ENCODE measurements at regions not wholly inside any gene's neighbourhood (a gene's known extent, or its start where the extent isn't known, plus 50 kb on each side); places are given as distances from the start of the nearest gene placed in this dataset.

DNA sequence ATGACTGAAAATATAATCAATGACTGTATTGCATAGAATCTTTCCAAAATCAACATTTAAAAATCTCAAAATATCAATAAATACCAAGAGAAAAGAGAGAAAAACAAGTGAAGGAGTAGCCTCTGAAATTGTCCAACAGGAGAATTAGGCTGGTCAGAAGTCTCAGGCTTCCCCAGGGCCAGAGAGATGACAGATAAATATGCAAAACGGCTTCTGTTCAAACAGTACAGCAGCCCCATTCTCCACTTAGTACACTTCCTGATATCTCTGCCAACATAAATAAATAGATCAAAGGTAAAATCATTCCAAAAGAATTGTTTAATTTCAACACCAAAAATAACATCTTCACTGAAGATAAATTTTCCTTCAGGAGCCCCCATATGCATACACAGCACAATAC lies 204.7 kb upstream of the GABRA2 start:
- WGBS (ENCODE audit: insufficient coverage), result no CpG with 5 or more reads among the region's 1 CpG
- Mint-ChIP-seq H3K36me3 (no peaks in the 10 kb centered on the region), H3K4me3 (no peak overlapping the region), H3K4me1 (no peaks in the 10 kb centered on the region), H3K9me3 (peaks cover 4 to 23% (median 12%) of the 10 kb centered on the region in 3 donors), H3K27ac (no peak overlapping the region), H3K27me3 (no peaks in the 10 kb centered on the region)
- ATAC-seq (replicated peaks in 1 of 4), result no peak
- H3K27me3 ChIP-seq (replicated peaks in 1 of 2; ENCODE audit: control insufficient read depth in 2 of 2, extremely low read depth in 1 of 2, insufficient read depth in 2 of 2, low read length in 1 of 2), result no peaks in the 10 kb centered on the region
- ChIA-PET CTCF (no interaction called here), POLR2A (no interaction called here)
- no peaks in the 10 kb centered on the region for H3K9me3 ChIP-seq
- no peak for DNase-seq
- H3K36me3 ChIP-seq (ENCODE audit: control insufficient read depth in 2 of 2, extremely low read depth in 1 of 2, insufficient read depth in 1 of 2, low read length in 1 of 2), result no peaks in the 10 kb centered on the region
- no peak overlapping the region for H3K27ac ChIP-seq (ENCODE audit: low read length)
- no peaks in the 10 kb centered on the region for H3K4me1 ChIP-seq (ENCODE audit: control insufficient read depth in 1 of 2, extremely low read depth in 1 of 2, insufficient read depth in 2 of 2, low read length in 2 of 2)
- H3K4me3 ChIP-seq (ENCODE audit: control insufficient read depth in 1 of 2, extremely low read depth in 1 of 2, low read length in 1 of 2), result no peak overlapping the region

DNA sequence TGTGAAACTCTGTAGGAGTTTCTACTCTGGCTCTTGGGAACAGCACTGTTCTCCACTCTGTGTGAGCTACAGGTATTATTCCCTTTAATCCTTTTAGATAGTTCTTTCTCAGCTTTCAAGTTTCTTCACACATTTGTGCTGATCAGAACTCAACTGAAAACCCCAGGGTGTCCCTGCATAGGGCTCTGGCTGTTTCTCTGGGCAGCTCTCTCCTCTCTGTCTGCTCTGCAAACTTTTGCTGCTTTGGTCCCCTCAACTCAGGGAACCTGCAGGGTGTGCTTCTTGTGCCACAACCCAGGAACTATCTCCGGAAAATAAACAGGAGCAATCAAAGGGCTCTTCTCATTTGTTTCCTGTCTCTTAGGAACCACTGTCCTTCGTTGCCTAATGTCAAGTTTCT lies 196.6 kb upstream of the GABRA2 start:
- no peaks in the 10 kb centered on the region for H3K4me1 ChIP-seq (ENCODE audit: control insufficient read depth in 1 of 2, extremely low read depth in 1 of 2, insufficient read depth in 2 of 2, low read length in 2 of 2)
- no peak overlapping the region for H3K27ac Mint-ChIP-seq
- ATAC-seq (replicated peaks in 1 of 4) (no peak), DNase-seq (no peak)
- no peaks in the 10 kb centered on the region for H3K27me3 ChIP-seq (replicated peaks in 1 of 2; ENCODE audit: control insufficient read depth in 2 of 2, extremely low read depth in 1 of 2, insufficient read depth in 2 of 2, low read length in 1 of 2)
- H3K4me1 Mint-ChIP-seq, result no peaks in the 10 kb centered on the region
- CTCF ChIA-PET, result no interaction called here
- no peak overlapping the region for H3K27ac ChIP-seq (ENCODE audit: low read length)
- H3K36me3 ChIP-seq (ENCODE audit: control insufficient read depth in 2 of 2, extremely low read depth in 1 of 2, insufficient read depth in 1 of 2, low read length in 1 of 2), result no peaks in the 10 kb centered on the region
- no peaks in the 10 kb centered on the region for H3K36me3 Mint-ChIP-seq
- POLR2A ChIA-PET, result no interaction called here
- H3K9me3 ChIP-seq, result no peaks in the 10 kb centered on the region
- H3K9me3 Mint-ChIP-seq, result peaks cover 3 to 11% (median 5%) of the 10 kb centered on the region in 3 donors
- WGBS (ENCODE audit: insufficient coverage), result 23% methylated on average over 2 of the region's 2 CpGs
- no peak overlapping the region for H3K4me3 ChIP-seq (ENCODE audit: control insufficient read depth in 1 of 2, extremely low read depth in 1 of 2, low read length in 1 of 2)
- no peaks in the 10 kb centered on the region for H3K27me3 Mint-ChIP-seq
- no peak overlapping the region for H3K4me3 Mint-ChIP-seq

DNA sequence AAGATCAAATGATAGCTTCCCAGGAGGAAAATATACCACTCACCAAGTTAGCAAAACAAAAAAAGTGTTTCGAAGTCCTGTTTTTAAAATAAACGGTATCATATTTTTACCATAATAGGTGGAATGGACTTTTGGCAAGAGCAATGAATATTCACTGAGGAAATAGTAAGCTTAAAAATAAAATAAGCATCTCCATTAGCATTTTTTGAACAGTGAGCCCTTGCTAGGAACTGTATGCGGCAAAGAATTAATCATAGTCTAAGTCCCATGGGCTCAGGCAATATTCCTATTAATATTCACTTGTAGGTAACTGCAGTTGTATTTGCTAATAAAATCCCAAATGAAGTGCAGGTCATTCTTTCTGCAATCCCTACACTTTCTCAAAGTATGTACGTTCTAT lies 191.7 kb upstream of the GABRA2 start:
- Mint-ChIP-seq H3K36me3 (no peaks in the 10 kb centered on the region), H3K4me1 (no peaks in the 10 kb centered on the region), H3K27ac (no peak overlapping the region), H3K4me3 (no peak overlapping the region), H3K27me3 (no peaks in the 10 kb centered on the region), H3K9me3 (peaks cover 6 to 11% (median 6%) of the 10 kb centered on the region in 3 donors)
- no peaks in the 10 kb centered on the region for H3K27me3 ChIP-seq (replicated peaks in 1 of 2; ENCODE audit: control insufficient read depth in 2 of 2, extremely low read depth in 1 of 2, insufficient read depth in 2 of 2, low read length in 1 of 2)
- no peaks in the 10 kb centered on the region for H3K36me3 ChIP-seq (ENCODE audit: control insufficient read depth in 2 of 2, extremely low read depth in 1 of 2, insufficient read depth in 1 of 2, low read length in 1 of 2)
- ChIA-PET CTCF (no interaction called here), POLR2A (no interaction called here)
- H3K9me3 ChIP-seq, result no peaks in the 10 kb centered on the region
- no peak overlapping the region for H3K4me3 ChIP-seq (ENCODE audit: control insufficient read depth in 1 of 2, extremely low read depth in 1 of 2, low read length in 1 of 2)
- H3K27ac ChIP-seq (ENCODE audit: low read length), result no peak overlapping the region
- no peak for DNase-seq
- no peak for ATAC-seq (replicated peaks in 1 of 4)
- WGBS (ENCODE audit: insufficient coverage), result no CpG with 5 or more reads among the region's 4 CpGs
- H3K4me1 ChIP-seq (ENCODE audit: control insufficient read depth in 1 of 2, extremely low read depth in 1 of 2, insufficient read depth in 2 of 2, low read length in 2 of 2), result no peaks in the 10 kb centered on the region

DNA sequence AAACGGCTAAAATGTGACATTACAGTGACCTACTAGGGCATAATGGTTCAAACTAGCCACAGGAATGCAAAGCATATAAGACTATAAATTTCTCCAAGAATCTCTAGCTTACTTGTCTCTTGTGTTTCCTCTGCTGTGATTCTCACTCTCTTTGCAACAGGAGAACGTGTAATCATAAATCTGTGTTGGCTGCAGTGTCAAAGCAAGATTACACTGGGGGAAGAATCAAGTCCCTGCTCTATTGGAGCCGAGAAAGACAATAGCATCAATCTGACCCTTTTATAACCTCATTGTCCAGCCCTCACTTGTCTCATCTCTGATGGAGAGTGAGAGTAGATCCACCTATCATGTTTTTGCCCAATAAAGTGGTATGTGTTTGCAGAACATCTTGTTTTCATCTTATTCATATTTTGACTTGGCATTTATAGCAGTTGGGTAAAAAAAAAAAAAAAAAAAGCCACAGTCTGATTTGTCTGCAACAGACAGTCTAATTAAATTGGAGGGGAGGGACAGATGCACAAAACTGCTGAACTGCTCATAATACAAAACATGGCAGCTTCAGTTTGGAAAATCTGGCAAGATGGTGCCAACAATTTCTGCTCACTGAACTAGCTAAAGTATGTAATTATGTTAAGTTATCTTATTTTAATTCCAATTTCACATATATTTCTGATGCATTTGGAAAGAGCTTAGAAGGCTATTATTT lies 165.0 kb upstream of the GABRA2 start:
- H3K36me3 ChIP-seq (ENCODE audit: control insufficient read depth in 2 of 2, extremely low read depth in 1 of 2, insufficient read depth in 1 of 2, low read length in 1 of 2), result no peaks in the 10 kb centered on the region
- POLR2A ChIA-PET, result no interaction called here
- no peaks in the 10 kb centered on the region for H3K36me3 Mint-ChIP-seq
- no peak overlapping the region for H3K4me3 Mint-ChIP-seq
- ATAC-seq (replicated peaks in 1 of 4) (no peak), DNase-seq (no peak)
- H3K9me3 Mint-ChIP-seq, result peaks cover 0 to 14% (median 3%) of the 10 kb centered on the region in 3 donors
- H3K27me3 Mint-ChIP-seq, result no peaks in the 10 kb centered on the region
- no peaks in the 10 kb centered on the region for H3K9me3 ChIP-seq
- no peak overlapping the region for H3K27ac Mint-ChIP-seq
- H3K27me3 ChIP-seq (replicated peaks in 1 of 2; ENCODE audit: control insufficient read depth in 2 of 2, extremely low read depth in 1 of 2, insufficient read depth in 2 of 2, low read length in 1 of 2), result no peaks in the 10 kb centered on the region
- H3K27ac ChIP-seq (ENCODE audit: low read length), result no peak overlapping the region
- CTCF ChIA-PET, result no interaction called here
- H3K4me1 Mint-ChIP-seq, result no peaks in the 10 kb centered on the region
- WGBS (ENCODE audit: insufficient coverage), result no CpG with 5 or more reads among the region's 3 CpGs
- H3K4me3 ChIP-seq (ENCODE audit: control insufficient read depth in 1 of 2, extremely low read depth in 1 of 2, low read length in 1 of 2), result no peak overlapping the region
- no peaks in the 10 kb centered on the region for H3K4me1 ChIP-seq (ENCODE audit: control insufficient read depth in 1 of 2, extremely low read depth in 1 of 2, insufficient read depth in 2 of 2, low read length in 2 of 2)

DNA sequence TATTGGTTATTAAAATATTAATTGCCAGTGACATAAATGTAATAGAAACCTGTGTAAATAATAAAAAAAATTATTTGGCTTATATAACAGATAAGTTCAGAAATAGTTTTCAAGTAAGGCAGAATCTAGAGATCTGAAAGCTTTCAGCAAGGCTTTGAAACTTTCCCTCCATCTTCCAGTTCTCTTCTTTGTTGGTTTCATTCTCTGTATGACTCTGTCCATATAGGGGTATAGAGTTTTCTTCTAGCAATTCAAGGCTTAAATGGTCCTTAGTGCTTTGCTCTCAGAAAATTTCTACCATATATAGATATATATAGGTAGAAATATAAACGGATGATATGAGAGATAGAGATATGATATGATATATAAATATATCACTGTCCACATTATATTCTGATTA lies 160.5 kb upstream of the GABRA2 start:
- ChIA-PET CTCF (no interaction called here), POLR2A (no interaction called here)
- no CpG with 5 or more reads among the region's 1 CpG for WGBS (ENCODE audit: insufficient coverage)
- Mint-ChIP-seq H3K4me3 (no peak overlapping the region), H3K36me3 (no peaks in the 10 kb centered on the region), H3K9me3 (peaks cover 0 to 8% (median 0%) of the 10 kb centered on the region in 3 donors), H3K27ac (no peak overlapping the region), H3K27me3 (no peaks in the 10 kb centered on the region), H3K4me1 (no peaks in the 10 kb centered on the region)
- Histone ChIP-seq H3K36me3 (ENCODE audit: control insufficient read depth in 2 of 2, extremely low read depth in 1 of 2, insufficient read depth in 1 of 2, low read length in 1 of 2) (no peaks in the 10 kb centered on the region), H3K4me3 (ENCODE audit: control insufficient read depth in 1 of 2, extremely low read depth in 1 of 2, low read length in 1 of 2) (no peak overlapping the region), H3K27ac (ENCODE audit: low read length) (no peak overlapping the region), H3K9me3 (no peaks in the 10 kb centered on the region), H3K27me3 (replicated peaks in 1 of 2; ENCODE audit: control insufficient read depth in 2 of 2, extremely low read depth in 1 of 2, insufficient read depth in 2 of 2, low read length in 1 of 2) (no peaks in the 10 kb centered on the region), H3K4me1 (ENCODE audit: control insufficient read depth in 1 of 2, extremely low read depth in 1 of 2, insufficient read depth in 2 of 2, low read length in 2 of 2) (no peaks in the 10 kb centered on the region)
- ATAC-seq (replicated peaks in 1 of 4) (no peak), DNase-seq (no peak)

DNA sequence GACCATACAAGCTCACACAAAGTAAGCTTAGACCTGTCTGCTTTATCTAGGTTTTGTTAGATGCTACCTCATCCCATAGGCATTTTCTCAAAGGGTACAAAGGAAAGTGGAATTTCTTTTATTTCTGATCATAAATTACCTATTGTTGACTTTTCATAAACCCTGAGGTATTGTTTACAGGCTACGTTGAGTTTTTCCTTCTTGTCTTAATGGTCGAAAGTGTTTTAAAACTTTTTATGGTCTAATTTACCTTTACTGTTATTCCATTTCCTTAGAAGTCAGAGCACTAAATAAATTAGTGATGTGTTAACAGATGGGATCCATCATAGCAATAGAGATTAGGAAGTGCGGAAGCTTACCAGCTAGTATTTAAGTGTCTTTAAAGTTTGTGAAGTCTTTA lies 159.2 kb upstream of the GABRA2 start:
- DNase-seq (no peak), ATAC-seq (replicated peaks in 1 of 4) (no peak)
- Mint-ChIP-seq H3K4me3 (no peak overlapping the region), H3K4me1 (no peaks in the 10 kb centered on the region), H3K36me3 (no peaks in the 10 kb centered on the region), H3K27ac (no peak overlapping the region), H3K9me3 (peaks cover 0 to 6% (median 2%) of the 10 kb centered on the region in 3 donors), H3K27me3 (no peaks in the 10 kb centered on the region)
- no peaks in the 10 kb centered on the region for H3K4me1 ChIP-seq (ENCODE audit: control insufficient read depth in 1 of 2, extremely low read depth in 1 of 2, insufficient read depth in 2 of 2, low read length in 2 of 2)
- H3K27ac ChIP-seq (ENCODE audit: low read length), result no peak overlapping the region
- H3K4me3 ChIP-seq (ENCODE audit: control insufficient read depth in 1 of 2, extremely low read depth in 1 of 2, low read length in 1 of 2), result no peak overlapping the region
- no peaks in the 10 kb centered on the region for H3K36me3 ChIP-seq (ENCODE audit: control insufficient read depth in 2 of 2, extremely low read depth in 1 of 2, insufficient read depth in 1 of 2, low read length in 1 of 2)
- no CpG with 5 or more reads among the region's 3 CpGs for WGBS (ENCODE audit: insufficient coverage)
- ChIA-PET CTCF (no interaction called here), POLR2A (no interaction called here)
- no peaks in the 10 kb centered on the region for H3K9me3 ChIP-seq
- no peaks in the 10 kb centered on the region for H3K27me3 ChIP-seq (replicated peaks in 1 of 2; ENCODE audit: control insufficient read depth in 2 of 2, extremely low read depth in 1 of 2, insufficient read depth in 2 of 2, low read length in 1 of 2)

DNA sequence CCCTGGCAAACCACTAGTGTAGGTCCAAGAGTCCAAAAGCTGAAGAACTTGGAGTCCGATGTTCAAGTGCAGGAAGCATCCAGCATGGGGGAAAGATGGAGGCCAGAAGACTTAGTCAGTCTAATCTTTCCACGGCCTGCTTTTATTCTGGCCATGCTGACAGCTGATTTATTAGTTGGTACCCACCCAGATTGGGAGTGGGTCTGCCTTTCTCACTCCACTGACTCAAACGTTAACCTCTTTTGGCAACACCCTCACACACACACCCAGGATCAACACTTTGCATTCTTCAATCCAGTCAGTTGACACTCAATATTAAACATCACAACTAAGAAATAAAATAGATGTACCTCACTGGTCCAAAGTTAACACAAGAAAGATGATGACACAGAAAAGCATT lies 134.8 kb upstream of the GABRA2 start:
- Histone ChIP-seq H3K4me3 (ENCODE audit: control insufficient read depth in 1 of 2, extremely low read depth in 1 of 2, low read length in 1 of 2) (no peak overlapping the region), H3K27me3 (replicated peaks in 1 of 2; ENCODE audit: control insufficient read depth in 2 of 2, extremely low read depth in 1 of 2, insufficient read depth in 2 of 2, low read length in 1 of 2) (no peaks in the 10 kb centered on the region), H3K27ac (ENCODE audit: low read length) (no peak overlapping the region), H3K9me3 (no peaks in the 10 kb centered on the region), H3K36me3 (ENCODE audit: control insufficient read depth in 2 of 2, extremely low read depth in 1 of 2, insufficient read depth in 1 of 2, low read length in 1 of 2) (no peaks in the 10 kb centered on the region), H3K4me1 (ENCODE audit: control insufficient read depth in 1 of 2, extremely low read depth in 1 of 2, insufficient read depth in 2 of 2, low read length in 2 of 2) (no peaks in the 10 kb centered on the region)
- 100% methylated on average over 2 of the region's 3 CpGs for WGBS (ENCODE audit: insufficient coverage)
- peaks cover 2 to 17% (median 7%) of the 10 kb centered on the region in 3 donors for H3K9me3 Mint-ChIP-seq
- ATAC-seq (replicated peaks in 1 of 4) (no peak), DNase-seq (no peak)
- H3K27ac Mint-ChIP-seq, result no peak overlapping the region
- H3K36me3 Mint-ChIP-seq, result no peaks in the 10 kb centered on the region
- ChIA-PET POLR2A (no interaction called here), CTCF (no interaction called here)
- H3K4me3 Mint-ChIP-seq, result no peak overlapping the region
- no peaks in the 10 kb centered on the region for H3K4me1 Mint-ChIP-seq
- no peaks in the 10 kb centered on the region for H3K27me3 Mint-ChIP-seq

All from T-cell (primary cell).